Left lung (tissue), 4 donors: ENCODE measurements at regions not wholly inside any gene's neighbourhood (a gene's known extent, or its start where the extent isn't known, plus 50 kb on each side); places are given as distances from the start of the nearest gene placed in this dataset.

Experiments used
- ATAC-seq: fragments of 200-7000 bp; cut with Tn5 transposase; one replicate; pipeline ENCODE4 v1.9.1; 2020; ENCODE audit warnings: moderate library complexity
- DNase-seq, 4 donors: peaks; one replicate each; pipeline ENCODE4 v3.0.0-alpha.2; 2013 to 2020
- H3K27ac ChIP-seq, 2 donors: fragments of 200-600 bp; sonication (generic) in 1 of 2; one replicate each; pipeline versions ENCODE4 v1.5.0 to v1.8.0; 2020 to 2021
- H3K27me3 ChIP-seq, 2 donors: fragments of 200-600 bp; sonication (generic) in 1 of 2; one replicate each; pipeline versions ENCODE4 v1.5.0 to v1.8.0; 2020 to 2021
- H3K36me3 ChIP-seq, 2 donors: fragments of 200-600 bp; sonication (generic) in 1 of 2; one replicate each; pipeline versions ENCODE4 v1.5.0 to v1.8.0; 2020 to 2021
- H3K4me1 ChIP-seq, 2 donors: fragments of 200-600 bp; one replicate each; pipeline ENCODE4 v1.8.0; 2021
- H3K4me3 ChIP-seq, 2 donors: fragments of 200-600 bp; sonication (generic) in 1 of 2; one replicate each; pipeline versions ENCODE4 v1.5.0 to v1.8.0; 2020 to 2021; ENCODE audit warnings: mild to moderate bottlenecking in 1 of 2
- H3K9me3 ChIP-seq, 2 donors: fragments of 200-600 bp; sonication (generic) in 1 of 2; one replicate each; pipeline versions ENCODE4 v1.5.0 to v1.8.0; 2020 to 2021
- intact Hi-C, 2 donors: fragments of 100-400 bp; cut with DNase I; formaldehyde crosslinking; loops; one replicate each; pipeline versions ENCODE4 v1.11.2 to v1.14.2; 2022
- TF ChIP-seq, protein P1 (sequence below), 2 donors: fragments of 200-600 bp; sonication (generic) in 1 of 2; IDR thresholded peaks; one replicate each; pipeline versions ENCODE4 v1.5.0 to v1.8.0; 2021; ENCODE audit warnings: antibody characterized with exemption in 2 of 2
- donor health status: DM: no; HTN: yes; CAD: no.
- donor health status: DM: no; HTN: no; CAD: no.

DNA sequence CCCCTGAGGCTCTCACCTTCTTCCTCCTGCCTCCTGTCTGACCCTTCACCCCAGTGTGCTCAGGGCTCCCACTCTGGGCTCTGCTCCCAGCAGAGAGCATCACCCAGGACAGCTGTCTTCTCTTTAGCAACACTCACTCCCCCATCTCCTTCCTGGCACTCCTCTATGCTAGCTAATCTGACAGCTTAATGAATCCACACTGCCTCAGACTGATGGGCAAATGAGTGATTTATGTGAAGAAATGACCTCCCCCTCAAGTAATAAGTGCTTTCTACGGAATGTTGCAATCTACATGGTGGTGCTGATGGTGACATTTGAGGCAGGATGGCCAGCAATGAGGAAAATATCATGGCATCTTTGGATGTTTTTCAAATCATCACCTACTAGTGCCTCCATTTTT is 83.6 kb downstream of the LSM3 start:
- no peaks in the 10 kb centered on the region for H3K9me3 ChIP-seq
- ATAC-seq (no peak), DNase-seq (peak in 2 of 4 donors; percentile 44 to 53)
- H3K27ac ChIP-seq, result no peak overlapping the region
- no peaks in the 10 kb centered on the region for H3K36me3 ChIP-seq
- TF ChIP-seq, protein P1, sequence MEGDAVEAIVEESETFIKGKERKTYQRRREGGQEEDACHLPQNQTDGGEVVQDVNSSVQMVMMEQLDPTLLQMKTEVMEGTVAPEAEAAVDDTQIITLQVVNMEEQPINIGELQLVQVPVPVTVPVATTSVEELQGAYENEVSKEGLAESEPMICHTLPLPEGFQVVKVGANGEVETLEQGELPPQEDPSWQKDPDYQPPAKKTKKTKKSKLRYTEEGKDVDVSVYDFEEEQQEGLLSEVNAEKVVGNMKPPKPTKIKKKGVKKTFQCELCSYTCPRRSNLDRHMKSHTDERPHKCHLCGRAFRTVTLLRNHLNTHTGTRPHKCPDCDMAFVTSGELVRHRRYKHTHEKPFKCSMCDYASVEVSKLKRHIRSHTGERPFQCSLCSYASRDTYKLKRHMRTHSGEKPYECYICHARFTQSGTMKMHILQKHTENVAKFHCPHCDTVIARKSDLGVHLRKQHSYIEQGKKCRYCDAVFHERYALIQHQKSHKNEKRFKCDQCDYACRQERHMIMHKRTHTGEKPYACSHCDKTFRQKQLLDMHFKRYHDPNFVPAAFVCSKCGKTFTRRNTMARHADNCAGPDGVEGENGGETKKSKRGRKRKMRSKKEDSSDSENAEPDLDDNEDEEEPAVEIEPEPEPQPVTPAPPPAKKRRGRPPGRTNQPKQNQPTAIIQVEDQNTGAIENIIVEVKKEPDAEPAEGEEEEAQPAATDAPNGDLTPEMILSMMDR (IDR thresholded peaks at IDR 0.05), result no peak
- no peak overlapping the region for H3K4me3 ChIP-seq
- intact Hi-C loops, result loop anchor here in 1 of 2 donors (5.0 kb wide), 1 partner anchor 205 kb away; no protein-coding TSS in a partner anchor
- no peaks in the 10 kb centered on the region for H3K4me1 ChIP-seq
- peaks cover 0 to 11% of the 10 kb centered on the region in 2 donors for H3K27me3 ChIP-seq

GRCh38 chr3:14262867-14263266 is 84.2 kb downstream of the LSM3 start:
- H3K4me3 ChIP-seq, result no peak overlapping the region
- H3K9me3 ChIP-seq, result no peaks in the 10 kb centered on the region
- H3K27me3 ChIP-seq, result peaks cover 0 to 12% of the 10 kb centered on the region in 2 donors
- no peaks in the 10 kb centered on the region for H3K36me3 ChIP-seq
- no peak for ATAC-seq
- no peak overlapping the region for H3K27ac ChIP-seq
- no peaks in the 10 kb centered on the region for H3K4me1 ChIP-seq
- intact Hi-C loops, result loop anchor here in 1 of 2 donors (5.0 kb wide), 1 partner anchor 204 kb away; no protein-coding TSS in a partner anchor
- TF ChIP-seq, protein P1 (IDR thresholded peaks at IDR 0.05), result no peak
- DNase-seq, result no peak

GRCh38 chr3:14263317-14264005 is 84.8 kb downstream of the LSM3 start:
- H3K27me3 ChIP-seq, result peaks cover 0 to 12% of the 10 kb centered on the region in 2 donors
- intact Hi-C loops, result loop anchor here in 1 of 2 donors (5.0 kb wide), 1 partner anchor 204 kb away; no protein-coding TSS in a partner anchor
- no peak overlapping the region for H3K27ac ChIP-seq
- no peaks in the 10 kb centered on the region for H3K36me3 ChIP-seq
- H3K9me3 ChIP-seq, result no peaks in the 10 kb centered on the region
- no peak overlapping the region for H3K4me3 ChIP-seq
- no peaks in the 10 kb centered on the region for H3K4me1 ChIP-seq
- TF ChIP-seq, protein P1 (IDR thresholded peaks at IDR 0.05), result no peak
- ATAC-seq (no peak), DNase-seq (no peak)

GRCh38 chr3:14265246-14265962 is 86.8 kb downstream of the LSM3 start:
- Histone ChIP-seq H3K4me3 (no peak overlapping the region), H3K27ac (no peak overlapping the region), H3K9me3 (no peaks in the 10 kb centered on the region), H3K4me1 (no peaks in the 10 kb centered on the region), H3K27me3 (peaks cover 0 to 12% of the 10 kb centered on the region in 2 donors), H3K36me3 (no peaks in the 10 kb centered on the region)
- intact Hi-C loops, result no loop called here
- DNase-seq (no peak), ATAC-seq (peak; percentile 12)
- TF ChIP-seq, protein P1 (IDR thresholded peaks at IDR 0.05), result no peak

DNA sequence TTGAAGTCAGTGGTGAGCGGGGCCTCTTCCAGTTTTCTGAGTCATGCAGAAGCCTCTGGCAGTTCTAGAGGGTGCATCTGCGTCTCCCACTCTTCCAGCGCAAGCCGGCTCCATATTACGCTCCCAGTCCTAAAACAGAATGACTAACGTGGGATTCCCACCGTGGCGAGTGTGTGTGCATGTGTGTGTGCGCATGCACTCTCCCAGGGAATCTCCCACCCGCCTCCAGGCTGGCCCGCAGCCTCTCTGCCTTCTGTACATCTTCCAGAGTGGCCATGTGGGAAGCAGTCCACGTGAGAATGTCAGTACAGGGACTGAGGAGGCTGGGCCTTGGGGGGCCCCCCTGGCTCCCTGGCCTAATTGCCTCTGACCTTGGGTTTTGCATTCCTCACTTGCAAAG is 87.7 kb downstream of the LSM3 start:
- ATAC-seq, result peak; percentile 49
- no peak overlapping the region for H3K27ac ChIP-seq
- peak in 1 of 4 donors; percentile 57 for DNase-seq

More for the DNA sequence above, 87.7 kb downstream of the LSM3 start:
- no peaks in the 10 kb centered on the region for H3K36me3 ChIP-seq
- peaks cover 0 to 12% of the 10 kb centered on the region in 2 donors for H3K27me3 ChIP-seq
- intact Hi-C loops, result no loop called here
- H3K9me3 ChIP-seq, result no peaks in the 10 kb centered on the region
- no peak overlapping the region for H3K4me3 ChIP-seq
- TF ChIP-seq, protein P1 (IDR thresholded peaks at IDR 0.05), result no peak
- H3K4me1 ChIP-seq, result no peaks in the 10 kb centered on the region
